ENCODE measurements at regions not wholly inside any gene's neighbourhood (a gene's known extent, or its start where the extent isn't known, plus 50 kb on each side); places are given as distances from the start of the nearest gene placed in this dataset.
A peak's percentile ranks its signal among the peaks of the same experiment; 100 is the strongest.
"Not testable (repeated sequence)": the region's sequence is repeated elsewhere in the genome, so short reads cannot be mapped to it uniquely, and the experiment has no call there.

DNA sequence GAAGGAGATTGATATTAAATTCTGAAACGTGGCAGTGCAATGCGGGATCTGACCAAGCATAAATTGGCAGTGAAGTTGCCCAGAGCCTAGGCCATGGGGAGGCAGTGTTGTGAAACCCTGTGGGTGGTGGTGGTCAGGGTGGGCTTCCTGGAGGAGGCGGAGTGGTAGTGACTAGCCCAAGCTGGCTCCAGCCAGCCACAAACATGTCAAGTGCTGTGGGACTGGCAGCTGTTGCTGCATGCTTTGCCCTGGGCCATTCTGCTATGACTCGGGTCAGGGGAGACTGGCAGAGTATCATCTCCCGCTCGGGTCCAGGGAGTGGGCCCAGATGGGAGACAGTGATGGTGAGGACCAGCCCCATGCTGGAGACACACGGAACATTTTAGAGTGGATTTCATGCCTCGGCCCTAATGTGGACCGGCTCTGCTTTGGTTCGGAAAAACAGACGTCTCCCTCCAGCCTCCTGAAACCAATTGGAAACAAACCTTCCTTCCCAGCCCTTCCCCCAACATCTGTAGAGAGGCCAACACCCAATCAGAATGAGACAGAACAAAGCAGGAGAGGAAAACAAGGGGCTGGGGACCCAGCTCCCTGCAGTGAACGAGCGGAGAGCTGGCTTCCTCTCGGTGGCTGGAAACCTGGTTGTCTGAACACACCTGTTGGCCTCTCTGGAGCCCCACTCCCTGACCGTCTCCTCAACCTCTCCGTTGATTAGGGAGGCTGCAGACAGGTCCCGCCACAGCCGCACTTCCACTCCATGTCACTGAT, 58.2 kb downstream of the TMEM270 start:
- DNase-seq (ENCODE audit: low spot score), result no peak

DNA sequence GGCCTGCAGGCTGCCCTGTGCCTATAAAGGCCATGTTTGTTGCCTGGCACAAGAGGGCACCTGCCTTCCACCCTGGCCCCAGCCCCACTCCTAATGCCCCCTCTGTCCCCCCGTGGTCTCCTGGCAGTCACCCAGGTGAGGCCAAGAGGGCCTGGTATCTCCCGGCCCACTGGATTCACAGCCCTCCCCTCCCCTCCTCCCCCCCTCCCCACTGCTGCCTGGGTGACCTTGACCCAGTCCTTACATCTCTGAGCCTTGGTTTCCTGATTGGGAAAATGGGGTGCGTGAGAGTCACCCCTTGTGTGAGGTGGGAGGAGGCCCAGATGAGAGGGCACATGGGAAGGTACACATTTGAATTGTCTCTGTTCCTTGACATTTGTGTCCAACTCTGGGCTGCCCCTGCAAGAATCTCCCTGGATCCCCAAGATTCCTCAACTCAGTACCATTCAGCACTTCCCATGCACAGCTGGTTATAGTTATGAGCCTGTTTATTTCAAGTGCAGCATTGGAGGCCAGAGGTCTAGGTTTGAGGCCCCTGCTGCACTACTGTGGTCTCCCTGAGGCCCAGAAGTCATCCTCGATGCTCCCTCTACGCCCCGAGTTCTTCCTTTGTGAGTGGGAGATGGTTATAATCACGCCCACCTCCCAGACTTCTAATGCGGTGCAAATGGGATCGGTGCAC, 58.9 kb downstream of the TMEM270 start:
- no peak for DNase-seq (ENCODE audit: low spot score)

DNA sequence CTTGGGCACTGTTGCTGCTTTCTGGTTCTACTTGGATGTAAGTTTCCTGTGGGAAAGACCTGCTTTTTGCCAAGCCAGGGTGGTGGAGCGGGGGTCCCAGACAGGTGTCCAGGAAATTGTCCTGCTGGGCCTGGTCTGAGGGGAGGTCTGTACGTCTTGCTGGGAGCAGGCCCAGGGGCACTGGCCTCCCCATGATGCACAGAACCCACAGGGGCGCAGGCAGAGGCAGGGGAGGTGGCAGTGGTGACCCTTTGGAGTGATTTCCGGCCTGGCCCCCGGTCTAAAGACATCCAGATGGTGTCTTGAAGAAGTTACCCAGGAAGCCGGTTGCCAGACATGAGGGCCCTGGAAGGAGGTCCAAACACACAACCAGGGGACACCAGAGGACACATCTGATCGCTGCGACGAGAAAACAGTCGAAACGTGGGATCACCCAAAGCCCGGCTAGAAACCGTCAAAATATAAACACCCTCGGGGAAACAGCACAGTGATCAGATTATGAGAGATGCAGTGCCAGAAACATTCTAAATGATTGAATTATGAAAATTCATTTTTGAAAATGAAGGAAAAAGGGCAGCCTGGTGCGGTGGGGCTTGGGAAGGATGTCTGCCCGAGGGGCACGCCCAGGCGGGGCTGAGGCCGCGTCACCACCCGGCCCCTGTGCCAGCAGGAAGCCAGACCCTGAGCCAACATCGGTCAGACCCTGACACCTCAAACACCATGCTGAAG, 59.6 kb downstream of the TMEM270 start:
- DNase-seq (ENCODE audit: low spot score), result no peak

DNA sequence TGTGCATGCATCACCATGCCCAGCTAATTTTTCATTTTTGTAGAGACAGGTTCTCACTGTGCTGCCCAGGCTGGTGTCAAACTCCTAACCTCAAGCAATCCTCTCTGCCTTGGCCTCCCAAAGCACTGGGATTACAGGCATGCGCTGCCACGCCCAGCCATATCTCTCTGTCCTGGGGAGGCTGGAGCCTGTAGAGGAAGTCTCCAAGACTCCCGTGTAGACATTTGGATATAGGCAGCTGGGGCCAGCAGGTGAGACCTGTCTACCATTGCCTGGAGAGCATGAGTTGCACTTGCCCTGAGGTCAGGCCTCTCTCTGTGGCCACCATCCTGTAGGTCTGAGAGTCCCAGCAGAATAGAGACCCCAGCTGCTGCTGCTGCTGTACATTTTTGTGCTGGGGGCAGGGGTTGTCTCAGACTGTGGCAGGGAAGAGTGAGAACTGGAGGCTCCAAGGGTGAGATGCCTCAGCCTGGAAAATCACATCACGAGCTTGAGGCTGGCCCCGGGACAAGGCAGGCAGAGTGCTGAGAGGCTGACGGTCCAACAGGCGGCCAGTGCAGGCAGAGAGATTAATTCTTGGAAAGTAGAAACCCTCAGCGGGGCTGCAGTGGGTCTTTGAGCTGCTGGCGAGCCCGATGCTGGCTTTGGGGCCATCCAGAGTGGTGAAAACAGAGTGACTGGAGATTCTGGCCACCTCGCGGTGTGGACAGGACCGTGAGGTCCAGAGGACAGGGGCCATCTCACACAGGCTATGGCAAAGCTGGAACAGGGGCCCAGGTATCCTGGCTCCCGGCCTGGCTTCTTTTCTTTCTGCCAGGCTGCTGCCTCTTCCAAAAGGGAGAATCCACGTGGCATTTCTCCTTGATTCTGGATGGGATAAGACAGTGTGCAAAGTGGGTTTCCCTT, 60.9 kb downstream of the TMEM270 start:
- DNase-seq (ENCODE audit: low spot score), result no peak

DNA sequence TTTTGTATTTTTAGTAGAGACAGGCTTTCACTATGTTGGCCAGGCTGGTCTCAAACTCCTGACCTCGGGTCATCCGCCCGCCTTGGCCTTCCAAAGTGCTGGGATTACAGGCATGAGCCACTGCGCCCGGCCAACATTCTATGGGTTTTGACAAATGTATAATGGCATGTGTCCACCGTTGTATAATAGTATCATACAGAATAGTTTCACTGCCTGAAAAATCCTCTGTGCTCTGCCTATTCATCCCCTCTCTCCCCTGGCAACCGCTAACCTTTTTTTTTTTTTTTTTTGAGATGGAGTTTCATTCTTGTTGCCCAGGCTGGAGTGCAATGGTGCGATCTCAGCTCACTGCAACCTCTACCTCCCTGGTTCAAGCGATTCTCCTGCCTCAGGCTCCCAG, 67.7 kb downstream of the TMEM270 start:
- not testable (repeated sequence) for DNase-seq (ENCODE audit: low spot score)

DNA sequence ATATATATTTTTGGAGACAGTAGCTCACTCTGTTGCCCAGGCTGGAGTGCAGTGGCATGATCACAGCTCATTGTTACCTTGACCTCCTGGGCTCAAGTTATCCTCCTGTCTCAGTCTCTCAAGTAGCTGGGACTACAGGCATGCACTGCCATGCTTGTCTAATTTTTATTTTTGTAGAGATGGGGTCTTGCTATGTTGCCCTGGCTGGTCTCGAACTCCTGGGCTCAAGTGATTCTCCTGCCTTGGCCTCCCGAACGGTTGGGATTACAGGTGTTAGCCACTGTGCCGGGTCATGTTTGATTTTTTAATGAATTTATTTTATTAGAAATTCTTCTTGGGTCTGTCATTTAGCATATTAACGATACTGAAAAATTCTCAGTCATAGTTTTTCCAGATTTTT, 70.5 kb downstream of the TMEM270 start:
- no peak for DNase-seq (ENCODE audit: low spot score)

DNA sequence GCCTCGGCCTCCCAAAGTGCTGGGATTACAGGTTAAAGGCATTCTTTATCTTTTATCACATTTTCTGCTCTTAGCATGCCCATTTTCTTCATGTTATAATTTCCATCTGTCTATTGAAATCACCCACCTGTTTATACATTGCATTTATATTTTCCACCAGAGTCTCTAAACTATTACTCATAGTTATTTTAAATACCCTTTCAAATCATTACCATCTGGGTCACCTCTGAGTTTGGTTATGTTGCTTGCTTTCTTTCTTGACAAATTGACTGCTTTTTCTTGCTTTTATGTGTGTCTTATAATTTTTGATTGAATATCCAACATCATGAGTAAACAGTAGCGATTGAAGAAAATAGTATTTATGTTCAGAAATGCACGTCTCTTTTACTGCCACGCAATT, 71.4 kb downstream of the TMEM270 start:
- DNase-seq (ENCODE audit: low spot score), result no peak

DNA sequence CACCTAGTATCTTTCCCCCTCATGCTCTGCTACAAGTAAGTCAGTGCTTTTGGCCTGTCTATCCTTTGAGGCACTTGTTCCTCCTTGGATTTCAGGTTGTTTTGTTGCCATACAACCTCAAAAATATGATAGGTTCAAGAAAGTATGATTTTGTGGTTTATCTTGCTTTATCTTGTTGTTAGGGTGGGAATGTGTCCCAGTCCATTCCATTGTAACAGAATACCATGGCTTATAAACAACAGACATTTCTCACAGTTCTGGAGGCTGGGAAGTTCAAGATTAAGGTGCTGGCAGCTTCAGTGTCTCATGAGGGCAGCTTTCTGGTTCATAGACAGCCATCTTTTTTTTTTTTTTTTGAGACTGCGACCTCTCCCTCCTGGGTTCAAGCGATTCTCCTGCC, 72.1 kb downstream of the TMEM270 start:
- no peak for DNase-seq (ENCODE audit: low spot score)

DNA sequence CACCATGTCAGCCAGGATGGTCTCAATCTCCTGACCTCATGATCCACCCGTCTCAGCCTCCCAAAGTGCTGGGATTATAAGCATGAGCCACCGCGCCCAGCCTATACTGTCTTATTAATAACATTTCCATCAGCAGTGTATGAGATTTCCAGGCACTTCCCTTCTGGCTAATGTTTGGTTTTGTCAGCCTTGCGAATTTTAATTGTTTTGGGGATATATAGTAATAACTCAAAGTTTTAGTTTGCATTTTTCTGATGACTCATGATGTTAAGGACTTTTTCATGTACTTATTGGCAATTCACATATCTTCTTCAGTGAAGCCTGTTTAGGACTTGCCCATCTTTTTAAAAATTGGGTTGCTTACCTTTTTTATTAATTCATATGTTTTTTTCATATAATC, 76.0 kb downstream of the TMEM270 start:
- DNase-seq (ENCODE audit: low spot score), result no peak

DNA sequence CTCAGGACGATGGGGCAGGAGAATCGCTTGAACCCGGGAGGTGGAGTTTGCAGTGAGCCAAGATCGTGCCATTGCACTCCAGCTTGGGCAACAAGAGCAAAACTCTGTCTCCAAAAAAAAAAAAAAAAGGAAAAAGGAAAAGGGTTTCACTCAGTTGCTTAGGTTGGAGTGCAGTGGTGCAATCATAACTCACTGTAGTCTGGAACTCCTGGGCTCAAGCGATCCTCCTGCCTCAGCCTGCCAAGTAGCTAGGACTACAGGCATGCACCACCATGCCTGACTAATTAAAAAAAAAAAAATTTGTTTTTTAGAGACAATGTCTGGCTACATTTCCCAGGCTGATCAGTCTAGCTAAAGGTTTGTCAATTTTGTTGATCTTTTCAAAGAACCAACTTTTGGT, 76.7 kb downstream of the TMEM270 start:
- DNase-seq (ENCODE audit: low spot score), result not testable (repeated sequence)

DNA sequence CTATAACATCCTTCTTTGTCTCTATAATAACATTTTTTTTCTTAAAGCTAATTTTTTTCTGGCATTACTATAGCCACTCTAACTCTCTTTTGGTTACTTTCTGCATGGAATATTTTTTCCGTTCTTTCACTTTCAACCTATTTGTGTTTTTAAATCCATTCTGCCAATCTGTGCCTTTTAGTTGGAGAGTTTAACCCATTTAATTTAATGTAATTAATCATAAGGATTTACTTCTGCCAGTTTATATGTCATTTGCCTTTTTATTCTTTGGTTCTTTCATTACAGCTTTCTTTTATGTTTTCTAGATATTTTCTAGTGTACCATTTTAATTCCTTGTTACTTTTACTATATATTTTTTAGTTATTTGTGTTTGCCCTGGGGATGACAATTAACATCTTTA, 78.6 kb downstream of the TMEM270 start:
- DNase-seq (ENCODE audit: low spot score), result no peak

DNA sequence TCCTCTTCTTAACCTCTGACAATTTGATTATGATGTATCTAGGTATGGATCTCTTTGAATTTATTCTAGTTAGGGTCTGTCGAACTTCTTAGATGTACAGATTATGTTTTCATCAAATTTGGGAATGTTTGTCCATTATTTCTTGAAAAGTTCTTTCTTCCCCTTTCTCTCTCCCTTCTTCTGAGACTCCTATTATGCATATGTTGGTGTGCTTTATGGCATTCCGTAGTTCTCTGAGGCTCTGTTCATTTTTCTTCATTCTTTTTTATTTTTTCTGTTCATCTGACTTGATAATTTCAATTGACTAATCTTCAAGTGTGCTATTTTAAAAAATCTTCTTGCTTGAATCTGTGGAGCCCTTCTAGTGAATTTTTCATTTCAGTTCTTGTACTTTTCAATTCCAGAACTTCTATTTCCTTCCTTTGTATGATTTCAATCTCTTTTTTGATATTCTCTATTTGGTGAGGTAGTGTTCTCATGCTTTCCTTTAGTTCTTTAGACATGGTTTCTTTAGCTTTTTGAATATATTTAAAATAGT, 79.8 kb downstream of the TMEM270 start:
- no peak for DNase-seq (ENCODE audit: low spot score)

DNA sequence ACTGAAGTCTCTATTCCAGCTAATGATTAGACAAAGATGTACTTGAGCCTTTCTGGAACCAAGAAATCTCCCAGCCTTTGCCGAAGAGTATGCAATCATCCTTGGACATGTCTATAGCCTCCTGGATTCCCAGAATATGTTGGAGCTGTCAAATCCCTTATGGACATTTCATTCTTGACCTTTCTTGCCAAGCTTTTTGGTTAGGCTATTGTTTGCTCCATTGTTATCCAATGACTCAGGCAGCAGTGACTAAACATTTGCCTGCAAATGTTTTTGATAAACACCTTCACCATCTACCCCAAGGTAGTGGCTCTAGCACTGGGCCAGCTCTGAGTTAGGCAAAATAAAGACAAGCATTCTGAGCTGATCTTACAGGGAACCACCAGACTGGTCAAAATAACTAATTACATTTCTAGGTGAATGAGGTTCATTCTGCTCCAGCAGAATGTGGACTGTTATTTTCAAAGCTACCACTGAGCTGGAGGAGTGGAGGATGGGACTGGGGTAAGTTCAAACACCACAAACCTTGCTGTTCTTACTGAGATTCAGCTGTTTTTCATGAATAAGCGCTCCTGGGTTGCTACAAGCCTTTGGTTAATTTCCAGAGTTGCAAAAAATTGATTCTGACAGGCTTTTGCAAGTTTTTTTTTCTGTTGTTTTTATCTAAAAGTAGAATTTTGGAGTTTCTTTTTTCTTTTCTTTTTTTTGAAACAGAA, 81.0 kb downstream of the TMEM270 start:
- DNase-seq (ENCODE audit: low spot score), result no peak

DNA sequence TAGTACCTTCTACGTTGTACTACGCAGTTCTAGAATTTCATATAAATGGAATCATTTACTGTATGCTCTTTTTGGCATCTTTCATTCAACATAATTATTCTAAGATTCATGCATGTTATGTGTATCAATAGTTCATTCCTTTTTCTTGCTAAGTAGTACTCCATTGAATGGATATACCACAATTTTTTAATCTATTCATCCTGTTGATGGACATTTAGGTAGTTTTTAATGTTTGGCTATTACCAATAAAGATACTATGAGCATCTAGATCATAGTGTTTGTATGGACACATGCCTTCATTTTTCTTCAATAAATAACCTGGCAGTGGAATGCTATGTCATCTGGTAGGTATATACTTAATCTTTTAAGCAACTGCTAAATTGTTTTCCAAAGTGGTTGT, 83.0 kb upstream of the ELN start:
- no peak for DNase-seq (ENCODE audit: low spot score)

DNA sequence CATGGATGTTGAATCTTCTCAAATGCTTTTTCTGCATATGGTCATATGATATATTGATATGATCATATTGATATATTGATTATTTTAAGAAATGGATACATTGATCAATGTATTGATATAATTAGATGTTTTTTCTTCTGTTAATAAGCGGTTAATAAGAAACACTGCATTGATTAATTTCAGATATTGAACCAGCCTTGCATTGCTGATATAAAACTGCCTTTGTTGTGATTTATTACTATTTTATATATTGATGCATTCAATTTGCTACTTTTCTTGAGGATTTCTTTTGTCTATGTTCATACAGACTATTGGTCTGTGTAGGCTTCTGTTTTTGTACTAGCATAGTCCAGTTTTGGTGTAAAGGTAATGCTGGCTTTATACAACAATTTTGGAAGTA, 79.7 kb upstream of the ELN start:
- no peak for DNase-seq (ENCODE audit: low spot score)

DNA sequence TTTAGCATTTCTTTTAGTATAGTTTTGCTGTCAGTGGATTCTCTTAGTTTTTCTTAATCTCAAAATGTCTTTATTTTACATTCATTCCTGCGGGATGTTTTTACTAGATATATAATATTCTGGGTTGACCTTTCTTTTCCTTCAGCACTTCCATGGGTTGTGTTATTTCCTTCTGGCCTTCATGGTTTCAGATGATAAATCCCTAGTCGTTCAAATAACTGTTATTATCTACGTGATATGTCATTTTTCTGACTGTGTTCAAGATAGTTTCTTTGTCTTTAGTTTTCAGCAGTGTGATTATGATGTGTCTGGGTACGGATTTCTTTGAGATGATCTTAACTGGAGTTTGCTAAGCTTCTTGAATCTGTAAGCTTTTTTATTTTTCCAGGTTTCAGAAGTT, 75.7 kb upstream of the ELN start:
- DNase-seq (ENCODE audit: low spot score), result no peak

DNA sequence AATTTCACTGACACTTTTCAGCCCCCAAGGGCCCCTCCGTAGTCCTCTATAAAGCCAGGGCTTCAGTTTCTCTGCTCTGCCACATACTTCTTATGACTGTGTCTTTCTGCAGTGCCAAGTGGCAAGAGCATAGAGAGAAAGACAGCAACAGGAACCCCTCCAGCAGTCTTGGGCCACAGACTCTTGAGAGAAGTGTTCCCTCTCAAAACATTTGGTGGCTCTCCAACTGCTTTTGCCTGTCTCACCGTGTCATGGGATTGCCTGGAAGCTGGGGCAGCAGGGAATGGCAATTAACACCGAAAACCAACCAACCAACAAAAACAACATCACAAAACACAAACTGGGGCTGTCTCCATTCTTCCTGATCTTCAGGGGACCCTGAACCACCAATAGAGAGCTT, 73.8 kb upstream of the ELN start:
- DNase-seq (ENCODE audit: low spot score), result peak; percentile 47

DNA sequence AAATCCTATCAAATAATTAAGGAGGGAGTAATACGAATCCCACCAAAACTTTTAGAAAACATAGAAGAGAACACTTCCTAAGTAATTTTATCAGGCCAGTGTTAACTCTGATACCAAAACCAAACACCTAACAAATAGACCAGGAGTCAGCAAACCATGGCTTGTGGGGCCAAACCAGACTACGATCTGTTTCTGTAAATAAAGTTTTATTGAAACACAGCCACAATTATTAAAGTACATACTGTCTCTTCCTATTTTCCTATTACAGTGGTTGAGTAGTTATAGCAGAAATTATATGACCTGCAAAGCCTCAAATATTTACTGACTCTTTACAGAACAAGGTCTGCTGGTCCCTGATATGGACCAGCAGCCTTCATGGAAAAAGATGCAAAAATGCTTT, 73.1 kb upstream of the ELN start:
- no peak for DNase-seq (ENCODE audit: low spot score)

DNA sequence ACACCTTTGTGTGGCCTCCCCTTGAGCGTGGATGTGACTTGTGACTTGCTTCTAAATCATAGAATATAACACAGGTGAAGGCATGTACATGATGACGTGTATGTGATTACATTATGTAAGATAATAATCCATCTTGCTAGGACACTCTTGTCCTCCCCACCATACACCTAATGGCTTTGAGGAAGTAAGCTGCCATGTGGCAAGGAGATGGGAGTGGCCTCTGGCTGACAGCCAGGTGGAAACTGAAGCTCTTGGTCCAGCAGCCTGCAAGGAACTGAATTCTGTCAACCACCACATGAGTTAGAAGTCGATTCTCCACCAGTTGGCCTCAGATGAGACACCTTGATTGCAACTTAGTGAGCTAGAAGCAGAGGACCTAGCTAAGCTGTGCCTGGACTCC, 67.4 kb upstream of the ELN start:
- DNase-seq (ENCODE audit: low spot score), result no peak

DNA sequence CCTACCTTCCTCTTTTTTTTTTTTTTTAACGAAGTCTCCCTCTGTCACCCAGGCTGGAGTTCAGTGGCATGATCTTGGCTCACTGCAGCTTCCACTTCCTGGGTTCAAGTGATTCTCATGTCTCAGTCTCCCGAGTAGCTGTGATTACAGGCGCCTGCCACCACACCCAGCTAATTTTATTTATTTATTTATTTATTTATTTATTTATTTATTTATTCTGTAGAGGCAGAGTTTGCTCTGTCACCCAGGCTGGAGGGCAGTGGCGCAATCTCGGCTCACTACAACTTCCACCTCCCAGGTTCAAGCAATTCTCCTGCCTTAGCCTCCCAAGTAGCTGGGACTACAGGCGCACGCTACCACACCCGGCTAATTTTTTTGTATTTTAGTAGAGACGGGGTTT, 66.0 kb upstream of the ELN start:
- not testable (repeated sequence) for DNase-seq (ENCODE audit: low spot score)

DNA sequence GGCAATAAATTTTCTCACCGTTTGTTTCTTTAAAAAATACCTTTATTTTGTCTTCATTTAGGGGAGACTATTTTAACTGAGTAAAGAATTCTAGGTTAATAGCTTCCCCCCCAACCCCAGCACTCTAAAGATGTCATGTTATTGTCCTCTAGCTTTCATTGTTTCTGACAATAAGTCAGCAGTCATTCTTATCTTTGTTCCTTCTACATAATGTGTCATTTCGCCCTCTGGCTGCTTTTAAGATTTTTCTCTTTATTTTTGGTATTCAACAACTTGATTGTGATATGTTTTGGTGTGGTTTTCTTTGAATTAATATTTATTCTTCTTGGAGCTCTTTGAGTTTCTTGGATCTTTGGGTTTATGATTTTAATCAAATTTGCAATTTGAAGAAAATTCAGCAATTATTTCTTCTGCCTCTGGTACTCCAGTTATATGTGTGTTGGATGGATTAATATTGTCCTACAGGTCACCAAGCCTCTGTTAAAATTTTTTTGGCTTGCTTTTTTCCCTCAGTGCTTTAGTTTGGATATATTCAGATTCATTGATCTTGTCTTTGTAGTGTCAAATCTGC, 64.6 kb upstream of the ELN start:
- DNase-seq (ENCODE audit: low spot score), result no peak

Data from globus pallidus (tissue), 1 donor.